Raji (cell line): ENCODE measurements at regions not wholly inside any gene's neighbourhood (a gene's known extent, or its start where the extent isn't known, plus 50 kb on each side); places are given as distances from the start of the nearest gene placed in this dataset.

Source experiments
- POLR2A ChIP-seq: IDR thresholded peaks from 2 replicates; pipeline ENCODE4 v1.6.1; 2011; ENCODE audit warnings: low read depth, low read length, control low read depth; ENCODE audit not compliant: insufficient read depth

DNA sequence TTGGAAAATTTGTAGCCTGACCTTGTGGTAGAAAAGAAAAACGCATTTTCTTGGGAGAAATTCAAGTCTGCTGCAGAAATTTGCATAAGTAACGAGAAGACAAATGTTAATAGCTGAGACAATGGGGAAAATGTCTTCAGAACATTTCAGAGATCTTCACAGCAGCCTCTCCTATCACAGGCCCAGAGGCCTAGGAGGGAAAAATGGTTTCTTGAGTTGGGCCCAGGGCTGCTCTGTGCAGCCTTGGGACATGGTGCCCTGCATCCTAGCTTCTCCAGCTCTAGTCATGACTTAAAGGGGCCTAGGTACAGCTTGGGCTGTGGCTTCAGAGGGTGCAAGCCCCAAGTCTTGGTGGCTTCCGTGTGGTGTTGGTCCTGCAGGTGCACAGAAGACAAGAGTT is 104.2 kb downstream of the ZNF621 start:
- TF ChIP-seq POLR2A = no peak

DNA sequence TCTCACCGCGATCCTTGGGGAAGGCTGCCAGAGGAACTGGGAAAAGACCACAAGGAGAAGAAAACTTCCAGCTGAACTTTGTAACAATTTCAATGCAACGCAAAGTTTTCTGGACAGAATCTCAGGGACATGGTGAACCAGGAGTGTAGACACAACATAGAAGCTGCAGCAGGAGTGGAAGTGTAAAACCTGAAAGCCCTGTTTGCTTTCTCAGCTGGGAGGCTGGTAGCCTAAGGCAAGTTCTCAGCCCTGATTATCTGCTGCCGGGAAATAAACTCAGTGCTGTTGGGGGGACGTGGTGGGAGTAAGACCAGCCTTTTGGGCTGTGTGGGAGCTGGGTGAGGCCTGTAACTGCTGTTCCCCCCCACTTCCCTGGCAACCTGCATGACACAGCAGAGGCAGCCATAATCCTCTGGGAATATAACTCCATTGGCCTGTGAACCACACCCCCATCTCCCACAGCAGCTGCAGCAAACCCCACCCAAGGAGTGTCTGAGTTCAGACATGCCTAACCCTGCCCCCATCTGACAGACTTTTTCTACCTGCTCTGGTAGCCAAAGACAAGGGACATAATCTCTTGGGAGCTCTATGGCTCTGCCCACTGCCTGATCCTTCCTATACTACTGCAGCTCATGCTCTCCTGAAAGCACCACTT is 106.7 kb downstream of the ZNF621 start:
- no peak for TF ChIP-seq POLR2A

DNA sequence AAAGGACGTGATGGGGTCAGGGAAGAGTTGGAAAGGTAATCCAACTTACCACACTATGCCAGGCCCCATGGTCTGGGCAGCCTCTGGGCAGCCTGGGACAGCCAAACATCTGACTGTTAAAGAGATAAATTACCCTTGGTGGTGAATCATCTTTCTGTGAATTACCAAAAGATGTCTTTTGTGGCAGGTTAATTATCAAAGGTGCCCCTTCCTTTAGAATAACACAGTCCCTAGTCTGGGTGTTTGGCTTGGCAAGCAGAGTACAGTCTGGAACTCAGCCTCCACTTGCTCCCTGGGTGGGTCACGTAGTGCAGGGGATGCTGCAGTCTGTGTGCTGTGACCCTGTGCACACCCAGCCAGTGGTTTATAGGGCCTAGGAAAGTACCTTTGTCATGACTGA is 113.1 kb downstream of the ZNF621 start:
- TF ChIP-seq POLR2A = no peak

DNA sequence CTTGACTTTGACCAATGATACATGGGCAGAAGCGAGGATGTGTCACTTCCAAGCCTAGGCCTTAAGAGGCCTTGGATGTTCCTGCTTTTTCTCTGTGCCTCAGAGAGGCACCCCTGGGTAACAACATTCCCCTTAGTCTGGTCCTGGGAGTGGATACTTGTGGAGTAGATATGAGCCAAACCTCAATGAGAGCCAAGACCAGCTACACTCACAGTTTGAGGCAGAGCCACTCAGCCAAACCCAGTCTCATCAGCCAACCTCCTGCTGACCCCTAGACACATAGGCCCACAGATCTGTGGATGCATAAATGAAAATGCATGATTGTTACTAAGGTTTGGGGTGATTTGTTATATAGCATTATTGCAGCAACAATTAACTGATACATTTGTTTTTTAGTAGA is 114.2 kb downstream of the ZNF621 start:
- TF ChIP-seq POLR2A = no peak

DNA sequence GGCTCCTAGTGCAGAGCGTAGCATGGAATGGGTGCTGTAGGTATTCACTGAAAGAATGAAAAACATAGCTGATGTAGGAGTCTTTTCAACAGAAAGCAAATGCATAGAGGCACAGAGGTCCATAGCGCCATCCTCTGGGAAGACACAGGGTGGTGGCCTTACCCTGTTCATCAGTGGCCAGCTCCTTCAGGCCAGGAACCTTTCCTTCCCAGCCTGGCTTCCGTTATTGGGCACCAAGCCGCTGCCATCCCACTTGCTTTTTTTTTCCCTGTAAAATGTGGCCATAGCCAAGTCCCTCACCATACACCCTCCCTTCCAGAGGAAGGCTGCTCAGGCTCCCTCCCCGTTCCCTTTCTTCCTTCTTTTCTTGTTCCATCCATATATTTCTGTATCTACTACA is 118.1 kb downstream of the ZNF621 start:
- TF ChIP-seq POLR2A = no peak

DNA sequence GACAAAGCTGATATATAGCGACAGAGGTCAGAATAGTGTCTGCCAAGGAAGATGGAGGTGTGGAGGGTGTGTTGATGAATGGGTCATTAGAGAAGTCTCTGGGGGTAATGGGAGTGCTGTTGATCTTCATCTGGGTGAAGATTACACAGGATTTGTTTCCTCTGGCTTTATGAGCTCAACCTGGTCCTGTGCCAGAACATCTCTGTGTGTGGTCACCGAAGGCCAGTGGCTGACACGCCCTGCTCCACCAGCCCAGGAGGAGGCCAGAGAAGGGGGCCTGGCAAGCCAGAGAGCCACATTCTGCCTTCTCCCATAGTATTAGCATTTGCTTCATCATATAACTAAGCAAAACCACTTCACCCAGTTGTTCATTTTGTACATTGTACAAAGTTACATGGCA is 121.1 kb downstream of the ZNF621 start:
- TF ChIP-seq POLR2A = no peak

DNA sequence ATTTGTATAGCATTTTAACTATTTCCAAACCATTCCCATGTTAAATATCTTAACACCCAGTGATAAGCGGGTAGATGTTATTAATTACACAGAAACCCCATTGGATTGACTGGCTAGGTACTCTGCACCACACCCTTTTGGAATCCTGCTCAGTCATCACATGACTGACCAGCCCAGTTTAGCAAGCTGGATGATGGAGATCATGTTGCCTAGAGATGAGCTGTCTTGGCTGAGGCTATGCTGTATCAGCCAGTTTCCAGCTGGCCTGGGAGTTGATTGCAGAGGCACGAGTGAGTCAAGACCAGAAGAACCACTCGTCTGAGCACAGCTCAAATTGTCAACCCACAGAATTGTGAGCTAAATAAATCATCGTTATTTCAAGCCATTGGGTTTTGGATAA is 124.6 kb downstream of the ZNF621 start:
- no peak for TF ChIP-seq POLR2A

DNA sequence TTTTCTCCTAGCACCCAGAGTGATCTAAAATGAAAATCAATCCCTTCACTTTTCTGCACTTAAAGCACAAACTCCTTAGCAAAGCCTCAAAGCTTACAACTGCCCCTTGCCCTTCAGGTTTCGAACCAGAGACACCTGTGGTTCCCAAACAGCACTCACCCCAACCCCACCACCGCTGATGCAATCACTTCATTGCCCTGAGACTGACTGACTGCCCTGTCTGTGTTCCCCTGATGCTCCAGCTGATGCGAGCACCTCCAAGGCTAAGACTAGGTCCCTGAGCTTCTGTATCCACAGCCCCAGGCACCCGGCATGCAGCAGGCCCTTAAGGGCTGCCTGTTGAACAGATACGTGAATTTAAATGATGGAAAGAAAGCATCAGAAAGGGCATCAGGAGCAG is 127.3 kb downstream of the ZNF621 start:
- TF ChIP-seq POLR2A = no peak

DNA sequence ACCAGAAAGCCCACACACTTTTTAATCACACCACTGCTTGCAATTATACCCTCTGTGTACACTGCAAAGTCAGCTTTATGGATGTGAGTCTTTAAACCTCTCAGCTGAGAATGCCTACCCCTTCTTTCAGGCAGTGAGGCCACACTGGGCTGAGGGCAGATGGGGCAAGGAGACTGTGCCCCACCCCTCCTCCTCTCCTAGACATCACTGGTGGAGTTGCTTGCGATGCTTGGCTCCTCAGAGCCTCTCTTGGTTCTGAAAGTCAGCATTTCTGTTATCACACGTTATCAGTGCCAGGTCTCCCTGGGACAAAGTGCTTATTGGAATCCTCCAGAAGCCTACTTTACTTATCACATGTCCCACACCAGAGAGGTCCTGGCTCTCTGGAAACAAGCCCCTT is 128.2 kb downstream of the ZNF621 start:
- no peak for TF ChIP-seq POLR2A

DNA sequence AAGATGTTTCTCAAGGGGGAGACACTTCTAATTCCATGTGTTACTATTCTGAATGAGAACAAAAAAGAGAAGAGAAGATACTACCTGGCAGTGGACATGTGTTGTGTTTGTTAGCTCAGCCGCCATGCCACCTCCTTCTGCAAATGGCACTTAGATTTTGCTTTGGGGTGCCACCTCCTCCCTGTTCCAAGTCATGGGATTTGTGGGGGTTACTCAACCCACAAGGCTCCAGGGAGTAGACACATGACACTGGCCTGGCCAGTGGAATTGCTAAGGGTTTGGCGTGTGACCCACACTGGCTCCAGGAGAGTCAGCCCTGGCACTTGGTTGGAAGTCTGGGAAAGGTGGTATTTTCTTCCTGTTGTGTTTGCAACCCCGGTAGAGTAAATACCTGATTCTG is 129.1 kb downstream of the ZNF621 start:
- TF ChIP-seq POLR2A = no peak

DNA sequence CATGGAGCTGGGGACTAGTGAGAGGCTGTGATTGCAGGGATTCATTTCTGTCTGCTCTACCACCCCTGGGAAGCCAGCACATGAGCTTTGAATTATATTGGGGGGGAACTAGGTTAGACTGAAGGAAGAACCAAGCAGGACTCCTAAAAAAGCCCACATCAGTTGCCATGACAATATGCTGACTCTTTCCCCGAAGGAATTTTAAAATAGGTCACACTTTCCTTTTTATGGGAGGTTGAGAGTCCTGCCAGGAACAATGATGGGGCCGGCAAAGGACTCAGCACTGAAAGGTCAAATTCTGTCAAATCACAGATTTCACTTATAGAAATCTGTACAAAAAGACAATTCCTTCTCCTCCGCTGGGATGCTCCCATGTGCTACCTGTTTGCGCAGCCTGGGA is 130.8 kb downstream of the ZNF621 start:
- no peak for TF ChIP-seq POLR2A

DNA sequence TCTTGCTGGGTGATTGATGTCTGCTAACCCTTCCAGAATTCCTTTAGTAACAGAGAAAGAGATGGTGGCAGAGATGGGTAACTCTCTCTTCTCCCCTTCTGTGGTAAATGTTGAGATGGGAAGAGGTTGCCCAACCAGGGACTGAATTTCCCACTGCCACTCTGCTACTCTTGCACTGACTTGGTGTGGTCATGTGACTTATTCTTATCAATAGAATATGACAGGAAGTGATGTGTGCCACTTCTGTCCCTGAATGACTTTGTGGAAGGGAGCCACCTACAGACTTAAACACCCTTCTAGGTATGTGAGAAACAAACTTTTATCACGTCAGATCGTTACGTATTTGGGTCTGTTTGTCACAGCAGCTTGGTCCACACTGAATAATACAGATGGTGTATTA is 132.9 kb downstream of the ZNF621 start:
- TF ChIP-seq POLR2A = no peak

DNA sequence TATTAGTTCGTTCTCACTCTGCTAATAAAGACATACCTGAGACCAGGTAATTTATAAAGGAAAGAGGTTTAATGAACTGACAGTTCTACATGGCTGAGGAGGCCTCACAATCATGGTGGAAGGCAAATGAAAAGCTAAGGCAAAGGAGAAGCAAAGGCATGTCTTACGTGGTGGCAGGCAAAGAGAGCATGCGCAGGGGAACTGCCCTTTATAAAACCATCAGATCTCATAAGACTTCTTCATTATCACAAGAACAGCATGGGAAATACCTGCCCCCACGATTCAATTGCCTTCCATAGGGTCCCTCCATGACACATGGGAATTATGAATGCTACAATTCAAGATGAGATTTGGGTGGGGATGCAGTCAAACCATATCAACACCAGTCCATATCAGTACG is 133.5 kb downstream of the ZNF621 start:
- TF ChIP-seq POLR2A = no peak

DNA sequence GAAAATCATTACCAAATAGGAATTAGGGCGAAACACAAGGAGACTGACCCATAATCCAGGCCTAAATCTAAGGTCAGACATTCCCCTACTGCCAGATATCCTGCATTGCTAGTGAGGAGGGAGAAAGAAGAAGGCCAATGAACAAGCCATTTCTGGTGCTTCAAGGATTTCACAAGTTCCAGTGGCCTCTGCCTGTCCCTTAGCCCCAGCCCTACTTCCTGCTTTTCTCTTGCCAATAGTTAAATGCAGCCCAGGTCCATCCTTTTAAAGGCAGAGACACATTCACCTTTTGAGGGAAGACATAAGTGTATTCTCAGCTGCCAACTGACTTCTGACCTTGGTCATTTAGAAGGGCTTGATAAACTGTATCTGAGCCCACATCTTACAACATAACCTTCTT is 135.8 kb downstream of the ZNF621 start:
- TF ChIP-seq POLR2A = no peak

DNA sequence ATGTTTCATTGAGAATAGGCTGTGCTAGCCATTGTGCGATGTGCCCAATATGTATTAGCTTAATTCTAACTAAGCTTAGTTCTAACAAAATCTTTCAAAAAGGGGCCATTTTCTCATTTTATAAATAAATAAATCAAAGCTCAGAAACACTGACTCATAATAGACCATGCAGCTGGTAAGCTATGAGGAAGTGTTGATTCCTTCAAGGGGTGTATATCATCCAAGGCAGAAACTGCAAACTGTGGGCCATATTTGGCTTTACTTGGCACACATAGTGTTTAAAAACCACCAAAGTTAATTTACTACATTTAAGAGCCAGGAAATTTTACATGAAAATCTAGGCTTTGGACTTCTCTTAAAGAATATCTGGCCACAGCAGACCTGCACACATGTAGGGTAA is 136.5 kb downstream of the ZNF621 start:
- no peak for TF ChIP-seq POLR2A

DNA sequence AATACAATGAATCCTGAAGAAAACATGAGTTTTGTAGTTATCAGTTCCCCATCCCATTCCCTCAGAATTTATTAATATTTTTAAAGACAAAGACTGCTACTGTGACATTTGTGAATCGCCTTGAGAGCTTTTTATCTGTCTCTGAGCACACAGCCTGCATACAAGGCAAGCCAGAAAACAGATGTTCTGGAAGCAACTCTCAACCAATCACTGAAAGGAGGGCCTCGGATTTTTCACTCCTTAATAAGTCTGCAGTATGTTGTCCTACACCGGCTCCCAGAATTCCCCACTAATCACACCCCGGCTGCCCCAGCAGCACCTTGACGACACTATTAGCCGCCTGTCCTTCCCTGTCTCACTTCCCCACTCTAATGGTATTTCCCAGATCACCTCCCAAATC is 138.5 kb downstream of the ZNF621 start:
- TF ChIP-seq POLR2A = no peak

DNA sequence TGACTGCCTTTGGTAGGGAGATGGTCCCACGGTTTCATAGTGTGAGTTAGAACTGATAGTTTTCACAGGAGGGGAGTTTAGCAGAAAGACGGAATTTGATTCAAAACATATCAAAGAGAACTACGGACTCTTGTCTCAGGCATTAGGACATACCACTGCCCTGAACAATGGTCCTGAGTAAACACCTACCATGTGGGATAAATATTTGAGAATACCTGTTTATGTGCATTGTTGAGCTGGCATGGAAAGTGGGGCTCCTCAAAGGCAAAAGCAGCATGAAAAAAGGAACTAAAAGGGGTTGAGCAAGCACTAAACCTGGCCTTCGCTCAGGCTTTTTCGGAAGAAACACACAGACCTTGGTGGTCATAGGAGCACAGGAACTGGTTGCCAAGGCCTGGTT is 144.4 kb downstream of the ZNF621 start:
- no peak for TF ChIP-seq POLR2A
